Stimulated activated naive B cell treated with anti-CD40 and anti-IgM and Interleukin-4, amounts not matched to agents 10 μg/mL and 1 μg/mL and 100 μg/mL, for 72 hours (primary cell): ENCODE measurements at regions not wholly inside any gene's neighbourhood (a gene's known extent, or its start where the extent isn't known, plus 50 kb on each side); places are given as distances from the start of the nearest gene placed in this dataset.

Experiments used
- ATAC-seq, 2 donors: fragments of 150-1000 bp; cut with Tn5 transposase; replicated peaks; 2 replicates each; pipeline ENCODE4 v1.10.0; 2021; ENCODE audit warnings: moderate library complexity in 1 of 2
- DNase-seq: peaks from one replicate; pipeline ENCODE4 v3.0.0; 2021
- H3K27ac Mint-ChIP-seq: one replicate; pipeline ENCODE4 v1.8.0; 2022; ENCODE audit warnings: mild to moderate bottlenecking, mixed read lengths
- H3K27me3 Mint-ChIP-seq, 2 donors: one replicate each; pipeline ENCODE4 v1.8.0; 2022; ENCODE audit warnings: mixed read lengths in 2 of 2
- H3K36me3 Mint-ChIP-seq, 2 donors: one replicate each; pipeline ENCODE4 v1.8.0; 2022; ENCODE audit warnings: mixed read lengths in 2 of 2, mild to moderate bottlenecking in 1 of 2
- H3K4me1 Mint-ChIP-seq, 2 donors: one replicate each; pipeline ENCODE4 v1.8.0; 2022; ENCODE audit warnings: mixed read lengths in 2 of 2, mild to moderate bottlenecking in 1 of 2
- H3K4me3 Mint-ChIP-seq, 2 donors: one replicate each; pipeline ENCODE4 v1.8.0; 2022; ENCODE audit warnings: mild to moderate bottlenecking in 2 of 2, mixed read lengths in 2 of 2, moderate library complexity in 1 of 2
- H3K9me3 Mint-ChIP-seq, 2 donors: one replicate each; pipeline ENCODE4 v1.8.0; 2022; ENCODE audit warnings: mixed read lengths in 2 of 2, mild to moderate bottlenecking in 1 of 2

- ATAC-seq: no peak
- no peak overlapping the region for H3K4me3 Mint-ChIP-seq
- no peak for DNase-seq
- no peaks in the 10 kb centered on the region for H3K27me3 Mint-ChIP-seq
- H3K36me3 Mint-ChIP-seq: no peaks in the 10 kb centered on the region
- H3K27ac Mint-ChIP-seq: no peak overlapping the region
- H3K9me3 Mint-ChIP-seq: no peaks in the 10 kb centered on the region
- H3K4me1 Mint-ChIP-seq: no peaks in the 10 kb centered on the region
These were observed 416.6 kb downstream of the LRIG3 start for GRCh38 chr12:58503731-58504130.

- no peak for DNase-seq
- H3K4me3 Mint-ChIP-seq: no peak overlapping the region
These were observed 416.0 kb downstream of the LRIG3 start for GRCh38 chr12:58504143-58504938.

GRCh38 chr12:58509116-58509885 is 411.0 kb downstream of the LRIG3 start:
- H3K4me3 Mint-ChIP-seq: no peak overlapping the region
- no peak overlapping the region for H3K27ac Mint-ChIP-seq
- peaks cover 4 to 5% of the 10 kb centered on the region in 2 donors for H3K9me3 Mint-ChIP-seq
- no peaks in the 10 kb centered on the region for H3K27me3 Mint-ChIP-seq
- ATAC-seq (no peak), DNase-seq (no peak)
- no peaks in the 10 kb centered on the region for H3K4me1 Mint-ChIP-seq
- H3K36me3 Mint-ChIP-seq: no peaks in the 10 kb centered on the region

More at GRCh38 chr12:58504143-58504938, 416.0 kb downstream of the LRIG3 start:
- ATAC-seq: no peak
- Mint-ChIP-seq H3K9me3 (no peaks in the 10 kb centered on the region), H3K27me3 (no peaks in the 10 kb centered on the region), H3K4me1 (no peaks in the 10 kb centered on the region), H3K36me3 (no peaks in the 10 kb centered on the region), H3K27ac (no peak overlapping the region)

GRCh38 chr12:58513301-58513834 is 406.9 kb downstream of the LRIG3 start:
- no peak overlapping the region for H3K27ac Mint-ChIP-seq
- ATAC-seq (no peak), DNase-seq (no peak)
- no peaks in the 10 kb centered on the region for H3K4me1 Mint-ChIP-seq
- H3K36me3 Mint-ChIP-seq: no peaks in the 10 kb centered on the region
- peaks cover 13 to 14% of the 10 kb centered on the region in 2 donors for H3K9me3 Mint-ChIP-seq
- H3K27me3 Mint-ChIP-seq: no peaks in the 10 kb centered on the region
- H3K4me3 Mint-ChIP-seq: no peak overlapping the region

GRCh38 chr12:58513852-58514251 is 406.5 kb downstream of the LRIG3 start:
- Mint-ChIP-seq H3K27me3 (no peaks in the 10 kb centered on the region), H3K9me3 (peaks cover 18% of the 10 kb centered on the region in 2 donors), H3K4me1 (no peaks in the 10 kb centered on the region), H3K36me3 (peaks cover 0 to 3% of the 10 kb centered on the region in 2 donors), H3K4me3 (no peak overlapping the region), H3K27ac (no peak overlapping the region)
- ATAC-seq (no peak), DNase-seq (no peak)

- ATAC-seq (no peak), DNase-seq (no peak)
- peaks cover 0 to 3% of the 10 kb centered on the region in 2 donors for H3K36me3 Mint-ChIP-seq
- H3K9me3 Mint-ChIP-seq: peaks cover 13 to 23% of the 10 kb centered on the region in 2 donors
- H3K27ac Mint-ChIP-seq: no peak overlapping the region
- no peaks in the 10 kb centered on the region for H3K27me3 Mint-ChIP-seq
- no peak overlapping the region for H3K4me3 Mint-ChIP-seq
- H3K4me1 Mint-ChIP-seq: no peaks in the 10 kb centered on the region
These were observed 400.5 kb downstream of the LRIG3 start for GRCh38 chr12:58519839-58520238.

GRCh38 chr12:58521152-58521551 is 399.2 kb downstream of the LRIG3 start:
- Mint-ChIP-seq H3K9me3 (peaks cover 13 to 23% of the 10 kb centered on the region in 2 donors), H3K4me3 (no peak overlapping the region), H3K27ac (no peak overlapping the region), H3K36me3 (peaks cover 0 to 3% of the 10 kb centered on the region in 2 donors), H3K27me3 (peaks cover 0 to 5% of the 10 kb centered on the region in 2 donors), H3K4me1 (no peaks in the 10 kb centered on the region)
- ATAC-seq (no peak), DNase-seq (no peak)

GRCh38 chr12:58521796-58522195 is 398.5 kb downstream of the LRIG3 start:
- DNase-seq (no peak), ATAC-seq (no peak)
- Mint-ChIP-seq H3K27me3 (peaks cover 0 to 5% of the 10 kb centered on the region in 2 donors), H3K4me3 (no peak overlapping the region), H3K9me3 (peaks cover 12 to 23% of the 10 kb centered on the region in 2 donors), H3K4me1 (no peaks in the 10 kb centered on the region), H3K36me3 (peaks cover 0 to 3% of the 10 kb centered on the region in 2 donors), H3K27ac (no peak overlapping the region)

- no peak for DNase-seq
- Mint-ChIP-seq H3K27me3 (peaks cover 0 to 5% of the 10 kb centered on the region in 2 donors), H3K9me3 (peaks cover 4 to 14% of the 10 kb centered on the region in 2 donors), H3K4me3 (no peak overlapping the region), H3K27ac (no peak overlapping the region), H3K36me3 (peaks cover 0 to 3% of the 10 kb centered on the region in 2 donors), H3K4me1 (no peaks in the 10 kb centered on the region)
- no peak for ATAC-seq
These were observed 396.9 kb downstream of the LRIG3 start for GRCh38 chr12:58523360-58523759.

- Mint-ChIP-seq H3K27ac (no peak overlapping the region), H3K9me3 (no peaks in the 10 kb centered on the region), H3K4me1 (no peaks in the 10 kb centered on the region), H3K4me3 (no peak overlapping the region), H3K27me3 (peaks cover 0 to 5% of the 10 kb centered on the region in 2 donors), H3K36me3 (no peaks in the 10 kb centered on the region)
- ATAC-seq: no peak
- DNase-seq: no peak
These were observed 392.0 kb downstream of the LRIG3 start for GRCh38 chr12:58528271-58528670.

GRCh38 chr12:58529114-58529665 is 391.1 kb downstream of the LRIG3 start:
- H3K4me3 Mint-ChIP-seq: no peak overlapping the region
- no peak overlapping the region for H3K27ac Mint-ChIP-seq

GRCh38 chr12:58529897-58530741 is 390.2 kb downstream of the LRIG3 start:
- H3K27me3 Mint-ChIP-seq: peaks cover 0 to 5% of the 10 kb centered on the region in 2 donors
- DNase-seq (no peak), ATAC-seq (no peak)
- no peaks in the 10 kb centered on the region for H3K9me3 Mint-ChIP-seq
- H3K4me3 Mint-ChIP-seq: no peak overlapping the region
- no peaks in the 10 kb centered on the region for H3K36me3 Mint-ChIP-seq
- no peaks in the 10 kb centered on the region for H3K4me1 Mint-ChIP-seq
- H3K27ac Mint-ChIP-seq: no peak overlapping the region

More at GRCh38 chr12:58529114-58529665, 391.1 kb downstream of the LRIG3 start:
- Mint-ChIP-seq H3K36me3 (no peaks in the 10 kb centered on the region), H3K27me3 (peaks cover 0 to 5% of the 10 kb centered on the region in 2 donors), H3K4me1 (no peaks in the 10 kb centered on the region), H3K9me3 (no peaks in the 10 kb centered on the region)
- ATAC-seq: no peak
- no peak for DNase-seq

GRCh38 chr12:58530742-58531062 is 389.6 kb downstream of the LRIG3 start:
- Mint-ChIP-seq H3K27me3 (peaks cover 0 to 5% of the 10 kb centered on the region in 2 donors), H3K4me3 (no peak overlapping the region), H3K36me3 (no peaks in the 10 kb centered on the region), H3K4me1 (no peaks in the 10 kb centered on the region), H3K27ac (no peak overlapping the region), H3K9me3 (no peaks in the 10 kb centered on the region)
- no peak for DNase-seq
- no peak for ATAC-seq
